WERI-Rb-1 (cell line): ENCODE measurements at regions not wholly inside any gene's neighbourhood (a gene's known extent, or its start where the extent isn't known, plus 50 kb on each side); places are given as distances from the start of the nearest gene placed in this dataset.

Source experiments
- DNase-seq: peaks from one replicate; pipeline ENCODE4 v3.0.0-alpha.2; 2020
- H3K27ac ChIP-seq: fragments of 250-450 bp; sonication (Bioruptor Pico); 2 replicates; pipeline ENCODE4 v1.5.1; 2020; ENCODE audit warnings: mild to moderate bottlenecking, moderate library complexity
- H3K27me3 ChIP-seq: fragments of 250-450 bp; sonication (Bioruptor Pico); 2 replicates; pipeline ENCODE4 v1.5.1; 2021; ENCODE audit warnings: mild to moderate bottlenecking, low read depth, moderate library complexity; ENCODE audit not compliant: insufficient read depth, severe bottlenecking
- H3K36me3 ChIP-seq: fragments of 250-450 bp; sonication (Bioruptor Pico); 2 replicates; pipeline ENCODE4 v1.5.1; 2020; ENCODE audit warnings: mild to moderate bottlenecking, moderate library complexity
- H3K4me3 ChIP-seq: 2 replicates; pipeline ENCODE4 v1.5.1; 2011; ENCODE audit warnings: low read depth, mild to moderate bottlenecking, control low read depth, low read length
- H3K9me3 ChIP-seq: fragments of 250-450 bp; sonication (Bioruptor Pico); 2 replicates; pipeline ENCODE4 v1.5.1; 2021; ENCODE audit warnings: mild to moderate bottlenecking, moderate library complexity; ENCODE audit not compliant: severe bottlenecking
- CTCF ChIP-seq: IDR thresholded peaks from 2 replicates; pipeline ENCODE4 v1.5.1; 2011; ENCODE audit warnings: low read depth, mild to moderate bottlenecking, control low read depth, inconsistent platforms, low read length

- no peak for DNase-seq
- no peaks in the 10 kb centered on the region for H3K36me3 ChIP-seq
- H3K9me3 ChIP-seq: no peaks in the 10 kb centered on the region
- no peak for TF ChIP-seq CTCF
- H3K4me3 ChIP-seq: no peak overlapping the region
- no peaks in the 10 kb centered on the region for H3K27me3 ChIP-seq
- no peak overlapping the region for H3K27ac ChIP-seq
These were observed 112.9 kb downstream of the MAB21L3 start for GRCh38 chr1:116224111-116224510.

GRCh38 chr1:116224561-116224960 lies 113.4 kb downstream of the MAB21L3 start:
- no peak for DNase-seq
- no peak for TF ChIP-seq CTCF
- Histone ChIP-seq H3K27me3 (no peaks in the 10 kb centered on the region), H3K9me3 (no peaks in the 10 kb centered on the region), H3K36me3 (no peaks in the 10 kb centered on the region), H3K4me3 (no peak overlapping the region), H3K27ac (no peak overlapping the region)

GRCh38 chr1:116226017-116226416 lies 114.8 kb downstream of the MAB21L3 start:
- no peak overlapping the region for H3K27ac ChIP-seq
- TF ChIP-seq CTCF: no peak
- H3K27me3 ChIP-seq: no peaks in the 10 kb centered on the region
- no peak overlapping the region for H3K4me3 ChIP-seq
- no peaks in the 10 kb centered on the region for H3K9me3 ChIP-seq
- DNase-seq: no peak
- no peaks in the 10 kb centered on the region for H3K36me3 ChIP-seq

GRCh38 chr1:116228511-116228910 lies 117.3 kb downstream of the MAB21L3 start:
- Histone ChIP-seq H3K4me3 (no peak overlapping the region), H3K36me3 (no peaks in the 10 kb centered on the region), H3K9me3 (no peaks in the 10 kb centered on the region), H3K27ac (no peak overlapping the region), H3K27me3 (no peaks in the 10 kb centered on the region)
- no peak for TF ChIP-seq CTCF
- DNase-seq: no peak

GRCh38 chr1:116230712-116231111 lies 119.5 kb downstream of the MAB21L3 start:
- Histone ChIP-seq H3K27me3 (no peaks in the 10 kb centered on the region), H3K36me3 (no peaks in the 10 kb centered on the region), H3K9me3 (no peaks in the 10 kb centered on the region), H3K4me3 (no peak overlapping the region), H3K27ac (no peak overlapping the region)
- DNase-seq: no peak
- no peak for TF ChIP-seq CTCF

- no peak for DNase-seq
- H3K9me3 ChIP-seq: no peaks in the 10 kb centered on the region
- no peak overlapping the region for H3K27ac ChIP-seq
- TF ChIP-seq CTCF: no peak
- H3K36me3 ChIP-seq: no peaks in the 10 kb centered on the region
- no peaks in the 10 kb centered on the region for H3K27me3 ChIP-seq
- H3K4me3 ChIP-seq: no peak overlapping the region
These were observed 120.6 kb downstream of the MAB21L3 start for GRCh38 chr1:116231752-116232151.
